ENCODE measurements at regions not wholly inside any gene's neighbourhood (a gene's known extent, or its start where the extent isn't known, plus 50 kb on each side); places are given as distances from the start of the nearest gene placed in this dataset.
"Not testable (repeated sequence)": the region's sequence is repeated elsewhere in the genome, so short reads cannot be mapped to it uniquely, and the experiment has no call there.

DNA sequence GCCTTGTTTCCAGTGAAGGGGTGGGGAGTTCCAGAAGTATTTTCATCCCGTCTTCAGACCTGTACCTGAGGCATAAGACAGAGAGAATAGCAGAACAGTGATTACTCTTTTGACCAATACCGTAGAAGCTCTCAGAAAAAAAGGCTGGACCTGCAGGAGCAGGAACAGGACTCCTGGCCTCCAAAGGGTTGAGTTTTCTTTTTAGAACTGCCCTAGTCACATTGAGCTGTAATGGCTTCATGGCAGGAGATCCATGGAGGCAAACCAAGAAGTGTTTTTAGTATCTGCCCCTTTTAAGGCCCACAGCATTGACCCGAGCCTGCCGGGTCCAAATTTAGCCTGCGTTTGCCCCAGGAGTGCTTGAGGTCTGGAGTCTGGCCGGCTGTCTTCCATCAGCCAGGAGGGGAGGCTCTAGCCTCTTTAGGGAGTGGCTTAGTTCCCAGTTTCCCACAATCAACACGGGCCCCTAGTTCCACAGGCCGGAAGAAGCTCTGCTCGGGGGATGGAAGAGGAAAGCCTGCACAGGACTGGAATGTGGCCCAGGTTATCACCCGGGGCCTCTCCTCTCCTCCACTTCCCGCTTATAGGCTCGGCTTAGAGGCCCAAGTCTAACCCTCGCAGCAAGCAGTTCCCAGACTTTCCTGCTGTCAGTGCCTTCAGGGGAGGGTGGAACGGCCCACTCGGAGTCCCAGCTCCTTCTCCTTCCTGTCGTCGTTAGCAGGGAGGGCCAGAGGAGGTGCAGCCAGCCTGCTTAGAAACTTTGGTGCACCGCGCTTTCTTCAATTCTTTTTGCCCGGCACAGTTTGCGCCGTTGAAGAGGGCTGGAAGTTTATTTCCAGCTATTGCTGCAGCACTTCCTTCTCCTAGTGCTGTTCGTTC, 80.7 kb downstream of the C9orf152 start:
- H3K27me3 ChIP-seq (ENCODE audit: control insufficient read depth, insufficient read depth, low read length, poor library complexity, severe bottlenecking) = no peaks in the 10 kb centered on the region
- 73 to 75% methylated on average over 23 of the region's 23 CpGs for WGBS, 2 experiments
- no peak overlapping the region for H3K27ac ChIP-seq (ENCODE audit: insufficient read depth, low read depth, low read length, poor library complexity, severe bottlenecking)
- H3K9me3 ChIP-seq (ENCODE audit: control insufficient read depth, low read length) = no peaks in the 10 kb centered on the region
- peaks cover 45% of the 10 kb centered on the region for H3K4me1 ChIP-seq (ENCODE audit: control insufficient read depth, insufficient read depth, low read length)
- no peak overlapping the region for H3K4me3 ChIP-seq (ENCODE audit: insufficient read depth, low read depth, low read length)
- H3K36me3 ChIP-seq (ENCODE audit: control insufficient read depth, insufficient read depth, low read length) = no peaks in the 10 kb centered on the region

DNA sequence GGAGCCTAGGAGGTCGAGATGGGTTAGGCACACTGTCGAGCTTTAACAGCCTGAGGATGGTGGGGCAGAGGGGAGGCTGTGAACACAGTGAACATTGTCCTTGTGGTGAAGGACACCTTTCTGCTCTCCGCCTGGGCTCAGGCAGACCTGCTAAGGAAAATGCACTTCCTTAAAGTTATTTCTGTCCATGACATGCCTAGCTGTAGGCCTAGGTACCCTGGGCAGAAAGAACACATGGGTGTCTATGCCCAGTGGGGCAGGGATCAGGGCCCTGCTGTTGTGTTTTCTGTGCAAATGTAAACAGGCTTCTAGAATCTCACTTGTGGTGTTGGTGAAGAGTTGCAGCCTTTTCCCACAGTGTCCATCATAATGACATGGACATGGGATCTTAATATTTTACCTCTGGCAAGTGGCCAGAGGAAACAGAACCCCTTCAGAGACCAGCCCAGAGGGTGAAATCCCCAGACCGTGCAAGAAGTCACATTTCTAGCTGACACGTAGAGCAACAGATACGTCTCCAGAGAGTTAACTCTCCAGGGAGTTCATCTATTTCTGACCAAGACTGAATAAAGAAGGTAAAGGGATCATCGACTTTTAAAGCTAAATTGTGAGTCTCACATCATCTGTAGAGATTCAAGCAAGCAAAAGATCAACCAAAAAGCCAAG, 79.2 kb downstream of the C9orf152 start:
- no peaks in the 10 kb centered on the region for H3K36me3 ChIP-seq (ENCODE audit: control insufficient read depth, insufficient read depth, low read length)
- peaks cover 42% of the 10 kb centered on the region for H3K4me1 ChIP-seq (ENCODE audit: control insufficient read depth, insufficient read depth, low read length)
- H3K27me3 ChIP-seq (ENCODE audit: control insufficient read depth, insufficient read depth, low read length, poor library complexity, severe bottlenecking) = no peaks in the 10 kb centered on the region
- H3K9me3 ChIP-seq (ENCODE audit: control insufficient read depth, low read length) = no peaks in the 10 kb centered on the region
- H3K4me3 ChIP-seq (ENCODE audit: insufficient read depth, low read depth, low read length) = no peak overlapping the region
- no peak overlapping the region for H3K27ac ChIP-seq (ENCODE audit: insufficient read depth, low read depth, low read length, poor library complexity, severe bottlenecking)
- 90% methylated on average over 7 of the region's 7 CpGs for WGBS, 2 experiments

DNA sequence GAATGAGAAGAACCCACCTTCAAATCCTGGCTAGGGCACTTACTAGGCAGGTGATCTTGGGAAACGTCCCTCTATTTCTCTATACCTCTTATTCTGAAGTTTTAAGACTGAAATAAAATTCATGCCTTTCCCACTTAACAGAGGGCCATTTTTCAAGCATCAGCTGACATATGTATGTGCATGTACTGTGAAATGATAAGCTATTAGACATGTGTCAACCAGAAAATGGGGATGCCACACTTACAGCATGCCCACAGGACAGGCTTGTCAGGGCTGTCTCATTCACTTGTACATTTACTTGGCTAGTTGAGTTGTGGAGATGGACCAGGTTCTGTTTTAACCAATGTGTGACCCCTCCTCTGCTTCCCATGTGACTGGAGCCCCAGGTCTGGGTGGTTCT, 78.5 kb downstream of the C9orf152 start:
- Histone ChIP-seq H3K27ac (ENCODE audit: insufficient read depth, low read depth, low read length, poor library complexity, severe bottlenecking) (no peak overlapping the region), H3K4me1 (ENCODE audit: control insufficient read depth, insufficient read depth, low read length) (peaks cover 41% of the 10 kb centered on the region), H3K9me3 (ENCODE audit: control insufficient read depth, low read length) (no peaks in the 10 kb centered on the region), H3K4me3 (ENCODE audit: insufficient read depth, low read depth, low read length) (no peak overlapping the region), H3K27me3 (ENCODE audit: control insufficient read depth, insufficient read depth, low read length, poor library complexity, severe bottlenecking) (no peaks in the 10 kb centered on the region), H3K36me3 (ENCODE audit: control insufficient read depth, insufficient read depth, low read length) (no peaks in the 10 kb centered on the region)
- WGBS, 2 experiments = 88 to 100% methylated on average over 1 of the region's 1 CpG

DNA sequence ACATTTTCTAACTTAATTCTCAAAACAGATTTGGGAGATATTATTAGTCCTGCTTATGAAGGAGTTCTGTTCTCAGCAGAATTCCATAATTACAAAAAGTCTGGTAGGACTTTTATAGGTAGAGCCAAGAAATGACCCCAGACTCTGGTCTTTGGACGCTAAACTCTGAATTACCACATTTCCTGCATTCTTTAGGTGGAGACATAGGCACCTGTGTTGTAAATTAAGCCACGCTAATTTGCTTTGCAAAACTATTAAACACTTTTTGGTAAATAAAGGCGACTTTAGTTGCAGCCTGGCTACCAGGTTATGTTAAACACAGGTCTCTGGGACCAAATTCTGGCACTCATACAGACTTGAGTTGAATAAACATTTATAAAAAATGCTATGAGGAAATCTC, 77.7 kb downstream of the C9orf152 start:
- H3K9me3 ChIP-seq (ENCODE audit: control insufficient read depth, low read length) = no peaks in the 10 kb centered on the region
- H3K27me3 ChIP-seq (ENCODE audit: control insufficient read depth, insufficient read depth, low read length, poor library complexity, severe bottlenecking) = no peaks in the 10 kb centered on the region
- H3K4me3 ChIP-seq (ENCODE audit: insufficient read depth, low read depth, low read length) = no peak overlapping the region
- no peaks in the 10 kb centered on the region for H3K36me3 ChIP-seq (ENCODE audit: control insufficient read depth, insufficient read depth, low read length)
- H3K4me1 ChIP-seq (ENCODE audit: control insufficient read depth, insufficient read depth, low read length) = peaks cover 34% of the 10 kb centered on the region
- H3K27ac ChIP-seq (ENCODE audit: insufficient read depth, low read depth, low read length, poor library complexity, severe bottlenecking) = no peak overlapping the region
- WGBS, 2 experiments = 60 to 65% methylated on average over 3 of the region's 3 CpGs

DNA sequence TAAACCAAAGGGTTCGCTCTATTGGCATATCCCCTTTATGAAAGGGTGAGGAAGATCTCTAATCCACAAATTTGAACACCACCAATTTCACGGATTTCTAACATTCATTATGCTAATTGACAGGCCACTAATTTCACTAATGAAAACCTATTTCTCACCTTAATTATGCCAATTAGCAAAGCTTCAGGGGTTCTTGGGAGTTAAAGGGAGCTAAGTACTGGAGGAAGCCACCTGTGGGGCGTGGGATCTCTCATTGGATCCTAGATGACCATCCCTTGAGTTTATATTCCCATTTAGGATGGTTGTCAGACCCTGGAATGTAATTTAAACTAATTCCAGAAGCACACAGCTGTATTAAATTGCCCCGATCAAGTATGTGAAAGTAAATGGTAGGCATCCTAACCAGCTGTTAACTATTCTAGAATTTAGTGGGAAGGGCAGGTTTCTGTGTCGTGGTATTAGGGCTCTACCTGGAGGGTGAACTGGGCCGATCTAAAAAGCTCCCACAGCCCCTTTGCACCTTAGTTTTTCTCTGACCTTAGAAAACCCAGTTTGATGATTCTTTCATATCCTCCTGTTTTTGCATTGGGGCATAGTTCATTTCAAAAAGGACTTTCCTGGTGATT, 77.1 kb downstream of the C9orf152 start:
- no peaks in the 10 kb centered on the region for H3K9me3 ChIP-seq (ENCODE audit: control insufficient read depth, low read length)
- H3K27me3 ChIP-seq (ENCODE audit: control insufficient read depth, insufficient read depth, low read length, poor library complexity, severe bottlenecking) = no peaks in the 10 kb centered on the region
- no peak overlapping the region for H3K27ac ChIP-seq (ENCODE audit: insufficient read depth, low read depth, low read length, poor library complexity, severe bottlenecking)
- WGBS, 2 experiments = 71 to 81% methylated on average over 6 of the region's 6 CpGs
- H3K4me3 ChIP-seq (ENCODE audit: insufficient read depth, low read depth, low read length) = no peak overlapping the region
- no peaks in the 10 kb centered on the region for H3K36me3 ChIP-seq (ENCODE audit: control insufficient read depth, insufficient read depth, low read length)
- peaks cover 28% of the 10 kb centered on the region for H3K4me1 ChIP-seq (ENCODE audit: control insufficient read depth, insufficient read depth, low read length)

DNA sequence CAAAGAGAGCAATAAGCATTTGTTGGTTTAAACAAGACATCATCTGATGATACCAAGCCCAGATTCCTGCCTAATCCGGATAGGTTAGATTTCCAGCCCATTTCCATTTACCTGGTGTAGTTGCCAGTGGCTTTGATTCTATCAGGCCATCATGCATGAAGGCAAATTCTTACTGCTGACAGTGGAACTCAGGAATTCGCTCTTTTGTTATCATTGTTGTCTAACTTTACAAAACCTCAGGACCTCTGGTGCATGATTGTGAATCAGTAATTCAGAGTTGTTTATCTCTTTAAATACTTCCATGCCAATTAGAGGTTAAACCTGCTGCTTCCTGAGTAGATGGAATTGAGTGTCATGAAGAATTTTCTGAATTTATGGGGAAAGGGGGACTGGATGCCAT, 76.5 kb downstream of the C9orf152 start:
- Histone ChIP-seq H3K4me1 (ENCODE audit: control insufficient read depth, insufficient read depth, low read length) (peaks cover 23% of the 10 kb centered on the region), H3K27me3 (ENCODE audit: control insufficient read depth, insufficient read depth, low read length, poor library complexity, severe bottlenecking) (no peaks in the 10 kb centered on the region), H3K27ac (ENCODE audit: insufficient read depth, low read depth, low read length, poor library complexity, severe bottlenecking) (no peak overlapping the region), H3K36me3 (ENCODE audit: control insufficient read depth, insufficient read depth, low read length) (no peaks in the 10 kb centered on the region), H3K9me3 (ENCODE audit: control insufficient read depth, low read length) (no peaks in the 10 kb centered on the region), H3K4me3 (ENCODE audit: insufficient read depth, low read depth, low read length) (no peak overlapping the region)
- 76 to 79% methylated on average over 2 of the region's 2 CpGs for WGBS, 2 experiments

DNA sequence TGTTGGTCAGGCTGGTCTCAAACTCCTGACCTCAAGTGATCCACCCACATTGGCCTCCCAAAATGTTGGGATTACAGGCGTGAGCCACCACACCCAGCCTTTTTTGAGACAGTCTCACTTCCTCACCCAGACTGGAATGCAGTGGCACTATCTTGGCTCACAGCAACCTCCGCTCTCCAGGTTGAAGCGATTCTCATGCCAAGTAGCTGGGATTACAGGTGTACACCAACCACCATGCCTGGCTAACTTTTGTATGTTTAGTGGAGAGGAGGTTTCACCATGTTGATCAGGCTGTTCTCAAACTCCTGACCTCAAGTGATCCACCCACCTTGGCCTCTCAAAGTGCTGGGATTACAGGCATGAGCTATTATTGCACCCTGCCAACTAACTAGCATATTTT, 75.4 kb downstream of the C9orf152 start:
- not testable (repeated sequence) for H3K9me3 ChIP-seq (ENCODE audit: control insufficient read depth, low read length); H3K36me3 ChIP-seq (ENCODE audit: control insufficient read depth, insufficient read depth, low read length); H3K27me3 ChIP-seq (ENCODE audit: control insufficient read depth, insufficient read depth, low read length, poor library complexity, severe bottlenecking); H3K27ac ChIP-seq (ENCODE audit: insufficient read depth, low read depth, low read length, poor library complexity, severe bottlenecking); H3K4me3 ChIP-seq (ENCODE audit: insufficient read depth, low read depth, low read length)
- peaks cover 14% of the 10 kb centered on the region for H3K4me1 ChIP-seq (ENCODE audit: control insufficient read depth, insufficient read depth, low read length)
- WGBS, 2 experiments = 87 to 92% methylated on average over 3 of the region's 3 CpGs

DNA sequence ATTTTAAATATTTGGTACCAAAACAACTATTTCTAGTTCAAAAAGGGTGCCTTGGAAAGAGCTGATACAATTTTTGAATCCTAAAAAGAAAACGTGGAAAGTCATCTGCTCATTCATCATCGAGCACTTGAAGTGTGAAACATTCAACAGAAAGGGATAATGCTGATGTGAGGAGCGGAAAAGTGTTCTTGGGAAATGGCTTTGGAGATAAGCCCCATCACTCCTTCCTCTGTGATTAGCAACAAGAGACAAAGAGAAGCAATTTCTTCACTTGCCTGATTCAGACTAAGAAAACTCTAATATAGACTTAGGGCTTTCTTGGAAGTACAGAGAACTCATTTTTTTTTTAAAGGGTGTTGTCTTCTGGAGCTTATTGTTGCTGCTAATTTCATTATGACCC, 74.9 kb downstream of the C9orf152 start:
- no peaks in the 10 kb centered on the region for H3K9me3 ChIP-seq (ENCODE audit: control insufficient read depth, low read length)
- 83 to 89% methylated on average over 3 of the region's 3 CpGs for WGBS, 2 experiments
- H3K27ac ChIP-seq (ENCODE audit: insufficient read depth, low read depth, low read length, poor library complexity, severe bottlenecking) = no peak overlapping the region
- no peaks in the 10 kb centered on the region for H3K27me3 ChIP-seq (ENCODE audit: control insufficient read depth, insufficient read depth, low read length, poor library complexity, severe bottlenecking)
- peaks cover 6% of the 10 kb centered on the region for H3K36me3 ChIP-seq (ENCODE audit: control insufficient read depth, insufficient read depth, low read length)
- no peak overlapping the region for H3K4me3 ChIP-seq (ENCODE audit: insufficient read depth, low read depth, low read length)
- peaks cover 14% of the 10 kb centered on the region for H3K4me1 ChIP-seq (ENCODE audit: control insufficient read depth, insufficient read depth, low read length)

DNA sequence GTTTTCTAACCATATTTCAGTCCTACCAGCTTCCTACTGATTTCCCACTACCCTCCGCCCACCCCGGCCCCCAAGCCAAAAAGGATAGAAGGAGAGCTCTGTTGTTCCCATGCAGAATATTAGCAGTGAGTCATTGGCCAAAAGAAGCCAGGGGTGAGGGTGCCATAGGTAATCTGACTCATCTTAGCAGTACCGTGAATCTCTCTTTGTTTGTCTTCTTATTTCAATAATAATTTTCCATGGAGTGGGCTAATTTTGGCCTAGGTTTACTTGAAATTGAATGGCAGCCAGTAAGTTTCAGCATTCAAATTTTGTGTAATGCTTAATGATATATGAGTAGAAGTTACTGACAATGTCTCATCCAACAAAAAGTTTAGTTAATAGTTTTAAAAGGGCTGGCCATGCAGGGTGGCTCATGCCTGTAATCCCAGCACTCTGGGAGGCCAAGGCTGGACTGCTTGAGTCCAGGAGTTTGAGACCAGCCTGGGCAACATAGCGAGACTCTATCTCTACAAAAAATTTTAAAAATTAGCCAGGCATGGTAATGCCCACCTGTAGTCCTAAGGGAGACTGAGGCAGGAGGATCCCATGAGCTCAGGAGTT, 74.2 kb downstream of the C9orf152 start:
- WGBS, 2 experiments = 82 to 88% methylated on average over 4 of the region's 4 CpGs
- peaks cover 8% of the 10 kb centered on the region for H3K36me3 ChIP-seq (ENCODE audit: control insufficient read depth, insufficient read depth, low read length)

DNA sequence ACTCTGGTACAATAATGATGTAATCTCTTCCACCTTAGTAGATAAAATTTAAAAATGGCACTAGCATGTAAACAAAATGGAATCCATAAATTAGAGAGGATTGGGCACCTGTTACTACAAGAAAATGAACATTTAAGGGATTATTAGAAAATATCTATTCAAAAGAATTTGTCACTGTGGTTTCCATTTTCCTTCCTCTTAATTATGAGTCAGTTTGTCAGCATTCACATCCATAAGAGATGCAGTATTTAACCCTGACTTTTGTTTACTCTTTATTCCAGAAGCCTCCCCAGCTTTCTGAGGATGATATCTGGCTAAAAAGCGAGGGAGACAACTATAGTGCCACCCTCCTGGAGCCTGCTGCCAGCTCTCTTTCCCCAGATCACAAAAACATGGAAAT, 72.1 kb downstream of the C9orf152 start:
- Histone ChIP-seq H3K36me3 (ENCODE audit: control insufficient read depth, insufficient read depth, low read length) (peaks cover 11% of the 10 kb centered on the region), H3K4me1 (ENCODE audit: control insufficient read depth, insufficient read depth, low read length) (peaks cover 5% of the 10 kb centered on the region), H3K4me3 (ENCODE audit: insufficient read depth, low read depth, low read length) (no peak overlapping the region), H3K9me3 (ENCODE audit: control insufficient read depth, low read length) (no peaks in the 10 kb centered on the region), H3K27ac (ENCODE audit: insufficient read depth, low read depth, low read length, poor library complexity, severe bottlenecking) (no peak overlapping the region), H3K27me3 (ENCODE audit: control insufficient read depth, insufficient read depth, low read length, poor library complexity, severe bottlenecking) (no peaks in the 10 kb centered on the region)
- 92 to 93% methylated on average over 1 of the region's 1 CpG for WGBS, 2 experiments

More for the DNA sequence above, 74.2 kb downstream of the C9orf152 start:
- H3K4me1 ChIP-seq (ENCODE audit: control insufficient read depth, insufficient read depth, low read length) = peaks cover 14% of the 10 kb centered on the region
- no peak overlapping the region for H3K27ac ChIP-seq (ENCODE audit: insufficient read depth, low read depth, low read length, poor library complexity, severe bottlenecking)
- no peak overlapping the region for H3K4me3 ChIP-seq (ENCODE audit: insufficient read depth, low read depth, low read length)
- H3K27me3 ChIP-seq (ENCODE audit: control insufficient read depth, insufficient read depth, low read length, poor library complexity, severe bottlenecking) = no peaks in the 10 kb centered on the region
- H3K9me3 ChIP-seq (ENCODE audit: control insufficient read depth, low read length) = no peaks in the 10 kb centered on the region

Data from ectodermal cell (in vitro differentiated cells).